ENCODE measurements at regions not wholly inside any gene's neighbourhood (a gene's known extent, or its start where the extent isn't known, plus 50 kb on each side); places are given as distances from the start of the nearest gene placed in this dataset.

DNA sequence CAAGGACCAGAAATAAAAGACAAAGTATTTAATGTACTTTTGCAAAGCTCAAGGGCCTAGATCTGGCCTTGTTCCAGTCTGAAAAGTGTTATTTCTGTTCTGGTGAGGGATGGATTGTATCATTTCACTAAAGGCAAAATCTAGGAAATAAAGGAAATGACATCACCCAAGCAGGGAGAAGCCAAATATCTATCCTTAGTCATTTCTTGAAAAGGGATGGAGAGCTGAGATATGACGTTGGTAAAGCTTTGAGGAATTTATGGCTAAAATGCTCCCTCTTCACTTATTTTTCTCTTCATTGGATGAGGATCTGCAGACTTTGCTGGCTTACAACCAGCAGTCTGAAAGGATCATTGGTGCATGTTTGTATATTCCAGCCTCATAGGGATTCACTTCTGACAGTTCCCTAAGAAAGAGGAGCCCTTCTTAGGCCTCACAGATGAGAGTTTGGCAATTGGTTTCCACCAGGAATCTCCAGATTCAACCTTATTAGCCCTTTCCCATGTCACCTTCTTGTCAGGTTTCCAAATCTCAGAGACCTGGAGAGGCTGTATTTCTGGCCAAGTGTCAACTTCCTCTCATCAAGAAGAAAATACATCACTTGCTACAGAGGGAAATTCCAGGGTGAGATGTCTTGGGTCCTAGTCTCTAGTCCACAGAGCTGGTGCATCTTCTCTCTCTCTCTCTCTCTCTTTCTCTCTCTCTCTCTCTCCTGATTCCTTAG, 93.7 kb upstream of the BOC start:
- no peak overlapping the region for H3K4me3 ChIP-seq (ENCODE audit: low read depth, low read length)
- TF ChIP-seq CTCF (conservative IDR thresholded peaks at IDR 0.05; ENCODE audit: low read depth, low read length): no peak
- peak; percentile 56 for DNase-seq (ENCODE audit: low read depth)

DNA sequence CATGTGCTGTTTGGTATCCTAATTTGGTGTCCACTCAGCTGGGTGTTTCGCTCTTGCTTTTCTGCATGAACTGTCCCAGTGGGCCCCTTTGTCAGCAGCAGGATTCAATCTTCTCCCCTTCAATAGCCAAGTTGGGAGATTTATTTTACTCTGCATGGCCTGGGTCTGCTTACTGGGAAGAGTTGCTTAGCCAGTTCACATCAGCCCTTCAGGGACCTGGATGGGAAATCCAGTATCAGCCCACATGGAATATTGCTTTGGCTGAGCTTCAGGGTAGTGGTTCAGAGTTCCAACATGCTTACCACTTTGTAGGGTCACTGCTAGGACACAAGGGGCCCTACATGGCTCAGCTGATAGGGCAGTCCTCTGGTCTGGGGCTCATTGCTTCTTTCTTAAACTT, 93.0 kb upstream of the BOC start:
- H3K4me3 ChIP-seq (ENCODE audit: low read depth, low read length): no peak overlapping the region
- DNase-seq (ENCODE audit: low read depth): no peak
- no peak for TF ChIP-seq CTCF (conservative IDR thresholded peaks at IDR 0.05; ENCODE audit: low read depth, low read length)

GRCh38 chr3:113124256-113124830, 87.0 kb upstream of the BOC start:
- no peak for DNase-seq (ENCODE audit: low read depth)
- no peak for TF ChIP-seq CTCF (conservative IDR thresholded peaks at IDR 0.05; ENCODE audit: low read depth, low read length)
- H3K4me3 ChIP-seq (ENCODE audit: low read depth, low read length): no peak overlapping the region

- H3K4me3 ChIP-seq (ENCODE audit: low read depth, low read length): no peak overlapping the region
- no peak for TF ChIP-seq CTCF (conservative IDR thresholded peaks at IDR 0.05; ENCODE audit: low read depth, low read length)
- no peak for DNase-seq (ENCODE audit: low read depth)
These were observed 85.4 kb upstream of the BOC start for GRCh38 chr3:113125951-113126350.

GRCh38 chr3:113128386-113129015, 82.9 kb upstream of the BOC start:
- DNase-seq (ENCODE audit: low read depth): no peak
- no peak for TF ChIP-seq CTCF (conservative IDR thresholded peaks at IDR 0.05; ENCODE audit: low read depth, low read length)
- no peak overlapping the region for H3K4me3 ChIP-seq (ENCODE audit: low read depth, low read length)

GRCh38 chr3:113129168-113129567, 82.2 kb upstream of the BOC start:
- no peak for DNase-seq (ENCODE audit: low read depth)
- no peak for TF ChIP-seq CTCF (conservative IDR thresholded peaks at IDR 0.05; ENCODE audit: low read depth, low read length)
- no peak overlapping the region for H3K4me3 ChIP-seq (ENCODE audit: low read depth, low read length)

All from choroid plexus epithelial cell (primary cell).